ENCODE measurements at regions not wholly inside any gene's neighbourhood (a gene's known extent, or its start where the extent isn't known, plus 50 kb on each side); places are given as distances from the start of the nearest gene placed in this dataset.

- H3K4me3 ChIP-seq (ENCODE audit: low read depth, low read length) = no peak overlapping the region
- no peaks in the 10 kb centered on the region for H3K36me3 ChIP-seq (ENCODE audit: control insufficient read depth, insufficient read depth, low read length)
- peaks cover 19% of the 10 kb centered on the region for H3K27me3 ChIP-seq (ENCODE audit: control insufficient read depth, insufficient read depth, low read length)
- FAIRE-seq = no peak
- DNase-seq (ENCODE audit: low read depth) = no peak
- TF ChIP-seq CTCF (IDR thresholded peaks at IDR 0.05; ENCODE audit: insufficient read depth, low read length, severe bottlenecking) = no peak
Observed at GRCh38 chr7:155992974-155993373, 180.7 kb upstream of the SHH start.

GRCh38 chr7:155992538-155992937 is 180.3 kb upstream of the SHH start:
- Histone ChIP-seq H3K4me3 (ENCODE audit: low read depth, low read length) (no peak overlapping the region), H3K27me3 (ENCODE audit: control insufficient read depth, insufficient read depth, low read length) (peaks cover 15% of the 10 kb centered on the region), H3K36me3 (ENCODE audit: control insufficient read depth, insufficient read depth, low read length) (no peaks in the 10 kb centered on the region)
- no peak for DNase-seq (ENCODE audit: low read depth)
- no peak for FAIRE-seq
- no peak for TF ChIP-seq CTCF (IDR thresholded peaks at IDR 0.05; ENCODE audit: insufficient read depth, low read length, severe bottlenecking)

GRCh38 chr7:155992107-155992506 is 179.8 kb upstream of the SHH start:
- H3K4me3 ChIP-seq (ENCODE audit: low read depth, low read length) = no peak overlapping the region
- no peak for DNase-seq (ENCODE audit: low read depth)
- peaks cover 12% of the 10 kb centered on the region for H3K27me3 ChIP-seq (ENCODE audit: control insufficient read depth, insufficient read depth, low read length)
- no peaks in the 10 kb centered on the region for H3K36me3 ChIP-seq (ENCODE audit: control insufficient read depth, insufficient read depth, low read length)
- no peak for TF ChIP-seq CTCF (IDR thresholded peaks at IDR 0.05; ENCODE audit: insufficient read depth, low read length, severe bottlenecking)
- no peak for FAIRE-seq

GRCh38 chr7:155991470-155991869 is 179.2 kb upstream of the SHH start:
- DNase-seq (ENCODE audit: low read depth) (no peak), FAIRE-seq (no peak)
- no peak overlapping the region for H3K4me3 ChIP-seq (ENCODE audit: low read depth, low read length)
- no peaks in the 10 kb centered on the region for H3K36me3 ChIP-seq (ENCODE audit: control insufficient read depth, insufficient read depth, low read length)
- peaks cover 9% of the 10 kb centered on the region for H3K27me3 ChIP-seq (ENCODE audit: control insufficient read depth, insufficient read depth, low read length)
- no peak for TF ChIP-seq CTCF (IDR thresholded peaks at IDR 0.05; ENCODE audit: insufficient read depth, low read length, severe bottlenecking)

- FAIRE-seq = no peak
- TF ChIP-seq CTCF (IDR thresholded peaks at IDR 0.05; ENCODE audit: insufficient read depth, low read length, severe bottlenecking) = no peak
Observed at GRCh38 chr7:155988416-155988815, 176.2 kb upstream of the SHH start.

GRCh38 chr7:155987681-155988235 is 175.5 kb upstream of the SHH start:
- FAIRE-seq = no peak
- H3K36me3 ChIP-seq (ENCODE audit: control insufficient read depth, insufficient read depth, low read length) = no peaks in the 10 kb centered on the region
- no peak for DNase-seq (ENCODE audit: low read depth)

More at GRCh38 chr7:155988416-155988815, 176.2 kb upstream of the SHH start:
- Histone ChIP-seq H3K4me3 (ENCODE audit: low read depth, low read length) (no peak overlapping the region), H3K27me3 (ENCODE audit: control insufficient read depth, insufficient read depth, low read length) (no peaks in the 10 kb centered on the region), H3K36me3 (ENCODE audit: control insufficient read depth, insufficient read depth, low read length) (no peaks in the 10 kb centered on the region)
- no peak for DNase-seq (ENCODE audit: low read depth)

More at GRCh38 chr7:155987681-155988235, 175.5 kb upstream of the SHH start:
- H3K4me3 ChIP-seq (ENCODE audit: low read depth, low read length) = no peak overlapping the region
- H3K27me3 ChIP-seq (ENCODE audit: control insufficient read depth, insufficient read depth, low read length) = no peaks in the 10 kb centered on the region
- TF ChIP-seq CTCF (IDR thresholded peaks at IDR 0.05; ENCODE audit: insufficient read depth, low read length, severe bottlenecking) = no peak

Measured in bronchial epithelial cell (primary cell).